ENCODE measurements at regions not wholly inside any gene's neighbourhood (a gene's known extent, or its start where the extent isn't known, plus 50 kb on each side); places are given as distances from the start of the nearest gene placed in this dataset.

- TF ChIP-seq CTCF (IDR thresholded peaks at IDR 0.05) (no peak), POLR2A (IDR thresholded peaks at IDR 0.05) (no peak), POLR2AphosphoS5 (IDR thresholded peaks at IDR 0.05) (no peak)
Measured at GRCh38 chr12:13591488-13591887, 389.9 kb downstream of the GRIN2B start.
